IMR-90 (cell line): ENCODE measurements at regions not wholly inside any gene's neighbourhood (a gene's known extent, or its start where the extent isn't known, plus 50 kb on each side); places are given as distances from the start of the nearest gene placed in this dataset.

ENCODE experiments used
- ATAC-seq: fragments of 200-7000 bp; cut with Tn5 transposase; 2 replicates; pipeline ENCODE4 v1.9.1; 2020; ENCODE audit warnings: low read depth, mild to moderate bottlenecking, moderate library complexity
- BruUV-seq: library from RNA; stranded (reverse); fragments of 400-500 nt; replicated peaks from 2 replicates; lab custom pipeline; 2021; lab: Mats Ljungman, UMichigan
- CTCF ChIA-PET: fragments of 300-600 bp; formaldehyde crosslinking; extraction: SDS; loops from one replicate; lab custom pipeline; 2021; ENCODE audit warnings: antibody characterized with exemption; lab: Yijun Ruan, JAX
- POLR2A ChIA-PET: fragments of 300-600 bp; sonication (Branson Sonifier 250); formaldehyde crosslinking; loops from one replicate; lab custom pipeline; 2022; ENCODE audit warnings: antibody characterized with exemption; ENCODE audit not compliant: unreplicated experiment; lab: Charles Lee
- DNase-seq: peaks from one replicate; pipeline ENCODE4 v3.0.0; 2013
- H2AFZ ChIP-seq: replicated peaks from 2 replicates; pipeline ENCODE3; 2013; ENCODE audit warnings: low read length, mild to moderate bottlenecking; ENCODE audit not compliant: poor library complexity
- H2AK5ac ChIP-seq: 2 replicates; pipeline ENCODE4 v1.6.1; 2013; ENCODE audit warnings: low read depth, low read length, inconsistent platforms
- H2AK9ac ChIP-seq: replicated peaks from 2 replicates; pipeline ENCODE3; 2013; ENCODE audit warnings: mild to moderate bottlenecking, low read depth, low read length, moderate library complexity; ENCODE audit not compliant: poor library complexity
- H2BK120ac ChIP-seq: 2 replicates; pipeline ENCODE4 v1.6.1; 2013; ENCODE audit warnings: low read depth, low read length, inconsistent platforms
- H2BK15ac ChIP-seq: 3 replicates; pipeline ENCODE4 v1.6.1; 2013; ENCODE audit warnings: low read depth, low read length, inconsistent platforms
- H2BK20ac ChIP-seq: 2 replicates; pipeline ENCODE4 v1.6.1; 2013; ENCODE audit warnings: low read depth, mild to moderate bottlenecking, inconsistent platforms, low read length, moderate library complexity
- H2BK5ac ChIP-seq: 2 replicates; pipeline ENCODE4 v1.6.1; 2013; ENCODE audit warnings: mild to moderate bottlenecking, low read depth, low read length, inconsistent platforms; ENCODE audit not compliant: poor library complexity, severe bottlenecking
- H3K14ac ChIP-seq: replicated peaks from 2 replicates; pipeline ENCODE4 v1.6.1; 2013; ENCODE audit warnings: low read depth, low read length, inconsistent platforms
- H3K18ac ChIP-seq: 2 replicates; pipeline ENCODE4 v1.6.1; 2013; ENCODE audit warnings: low read depth, low read length, control low read depth
- H3K23ac ChIP-seq: 2 replicates; pipeline ENCODE4 v1.6.1; 2013; ENCODE audit warnings: low read depth, low read length, inconsistent platforms
- H3K27ac ChIP-seq: 2 replicates; pipeline ENCODE4 v1.5.1; 2013; ENCODE audit warnings: mild to moderate bottlenecking, control low read depth, low read length; ENCODE audit not compliant: insufficient read depth
- H3K27me3 ChIP-seq: 2 replicates; pipeline ENCODE4 v1.6.1; 2013; ENCODE audit warnings: low read length; ENCODE audit not compliant: control insufficient read depth, insufficient read depth
- H3K36me3 ChIP-seq: 2 replicates; pipeline ENCODE4 v1.6.1; 2013; ENCODE audit warnings: low read length, mixed read lengths; ENCODE audit not compliant: control insufficient read depth, insufficient read depth
- H3K4ac ChIP-seq: 2 replicates; pipeline ENCODE4 v1.6.1; 2013; ENCODE audit warnings: low read depth, low read length, inconsistent platforms
- H3K4me1 ChIP-seq: 2 replicates; pipeline ENCODE4 v1.6.1; 2013; ENCODE audit warnings: low read length, mixed read lengths; ENCODE audit not compliant: control insufficient read depth, insufficient read depth
- H3K4me2 ChIP-seq: 2 replicates; pipeline ENCODE4 v1.6.1; 2013; ENCODE audit warnings: low read depth, mild to moderate bottlenecking, control low read depth, low read length, moderate library complexity
- H3K4me3 ChIP-seq: 2 replicates; pipeline ENCODE4 v1.5.1; 2013; ENCODE audit warnings: low read depth, mild to moderate bottlenecking, control low read depth, low read length, moderate library complexity; ENCODE audit not compliant: insufficient read depth
- H3K56ac ChIP-seq: 2 replicates; pipeline ENCODE4 v1.6.1; 2013; ENCODE audit warnings: low read length, inconsistent platforms; ENCODE audit not compliant: insufficient read depth; ENCODE audit errors: extremely low read depth
- H3K79me1 ChIP-seq, 2 experiments: 2 replicates each; pipeline ENCODE4 v1.6.1; 2013; ENCODE audit warnings: low read length in 2 of 2, inconsistent platforms in 1 of 2, low read depth in 1 of 2
- H3K9ac ChIP-seq: 2 replicates; pipeline ENCODE4 v1.6.1; 2013; ENCODE audit warnings: low read depth, low read length, control low read depth
- H3K9me1 ChIP-seq: 2 replicates; pipeline ENCODE4 v1.6.1; 2013; ENCODE audit warnings: low read length, inconsistent platforms; ENCODE audit not compliant: insufficient read depth
- H3K9me3 ChIP-seq: 2 replicates; pipeline ENCODE4 v1.6.1; 2013; ENCODE audit warnings: low read length; ENCODE audit not compliant: control insufficient read depth, insufficient read depth
- H4K20me1 ChIP-seq: 2 replicates; pipeline ENCODE4 v1.6.1; 2013; ENCODE audit warnings: low read length, inconsistent platforms; ENCODE audit not compliant: insufficient read depth
- H4K5ac ChIP-seq: 2 replicates; pipeline ENCODE4 v1.6.1; 2013; ENCODE audit warnings: mild to moderate bottlenecking, low read depth, low read length, control low read depth
- H4K8ac ChIP-seq, 2 experiments: 2 replicates each; pipeline ENCODE4 v1.6.1; 2013; ENCODE audit warnings: low read depth in 2 of 2, low read length in 2 of 2, control low read depth in 1 of 2, inconsistent platforms in 1 of 2
- H4K91ac ChIP-seq: 2 replicates; pipeline ENCODE4 v1.6.1; 2013; ENCODE audit warnings: low read depth, low read length, inconsistent platforms; ENCODE audit not compliant: insufficient read depth
- BHLHE40 ChIP-seq: fragments of 150-350 bp; IDR thresholded peaks from 2 replicates; pipeline ENCODE4 v1.6.1; 2016; ENCODE audit warnings: mild to moderate bottlenecking, low read depth, low read length
- CEBPB ChIP-seq: IDR thresholded peaks from 2 replicates; pipeline ENCODE4 v1.6.1; 2012; ENCODE audit warnings: low read depth, low read length, improper control_type of control experiment
- FOS ChIP-seq: fragments of 150-350 bp; IDR thresholded peaks from 2 replicates; pipeline ENCODE4 v1.6.1; 2016; ENCODE audit warnings: low read depth, low read length
- MAZ ChIP-seq: IDR thresholded peaks from 2 replicates; pipeline ENCODE4 v1.6.1; 2012; ENCODE audit warnings: low read depth, mild to moderate bottlenecking, low read length, improper control_type of control experiment, moderate library complexity, borderline replicate concordance
- NFE2L2 ChIP-seq: fragments of 150-350 bp; IDR thresholded peaks from 2 replicates; pipeline ENCODE4 v1.6.1; 2016; ENCODE audit warnings: low read depth, mild to moderate bottlenecking, low read length
- RAD21 ChIP-seq: IDR thresholded peaks from 2 replicates; pipeline ENCODE4 v1.6.1; 2012; ENCODE audit warnings: low read length, improper control_type of control experiment
- RFX5 ChIP-seq: IDR thresholded peaks from 2 replicates; pipeline ENCODE4 v1.8.0; 2012; ENCODE audit warnings: low read depth, mild to moderate bottlenecking, low read length, moderate library complexity
- WGBS, 2 experiments: methylation state at CpG; one replicate each; pipeline versions ENCODE4 v1.1.5 to v1.1.7; 2013; ENCODE audit warnings: missing lambda C conversion rate in 2 of 2; ENCODE audit not compliant: insufficient read length in 1 of 2; ENCODE audit errors: extremely low coverage in 2 of 2; 5-methylcytosine and 5-hydroxymethylcytosine counted together
- dilution Hi-C: fragments of 300-500 bp; cut with HindIII; formaldehyde crosslinking; loops from one replicate; pipeline ENCODE4 v1.14.3; 2018; ENCODE audit warnings: low sequenced_read_pairs; ENCODE audit not compliant: unreplicated experiment
- in situ Hi-C: fragments of 300-500 bp; cut with MboI; formaldehyde crosslinking; loops from 3 replicates; pipeline ENCODE4 v1.14.3; 2019; ENCODE audit warnings: low sequenced_read_pairs, inconsistent platforms, mixed read lengths
- intact Hi-C: fragments of 100-400 bp; cut with micrococcal nuclease; formaldehyde crosslinking; loops from 2 replicates; pipeline ENCODE4 v1.10.0; 2022
- TF ChIP-seq, protein P1 (sequence below): conservative IDR thresholded peaks from 2 replicates; pipeline ENCODE4 v1.5.1; 2012; ENCODE audit warnings: mild to moderate bottlenecking, low read depth, low read length, improper control_type of control experiment
- TF ChIP-seq, protein P2 (sequence below): fragments of 150-350 bp; IDR thresholded peaks from 2 replicates; pipeline ENCODE4 v1.6.1; 2016; ENCODE audit warnings: low read depth, mild to moderate bottlenecking, low read length, moderate library complexity, borderline replicate concordance
- TF ChIP-seq, protein P3 (sequence below): fragments of 150-350 bp; IDR thresholded peaks from 2 replicates; pipeline ENCODE4 v1.6.1; 2017; ENCODE audit warnings: mild to moderate bottlenecking, antibody characterized with exemption, low read length, low read depth

DNA sequence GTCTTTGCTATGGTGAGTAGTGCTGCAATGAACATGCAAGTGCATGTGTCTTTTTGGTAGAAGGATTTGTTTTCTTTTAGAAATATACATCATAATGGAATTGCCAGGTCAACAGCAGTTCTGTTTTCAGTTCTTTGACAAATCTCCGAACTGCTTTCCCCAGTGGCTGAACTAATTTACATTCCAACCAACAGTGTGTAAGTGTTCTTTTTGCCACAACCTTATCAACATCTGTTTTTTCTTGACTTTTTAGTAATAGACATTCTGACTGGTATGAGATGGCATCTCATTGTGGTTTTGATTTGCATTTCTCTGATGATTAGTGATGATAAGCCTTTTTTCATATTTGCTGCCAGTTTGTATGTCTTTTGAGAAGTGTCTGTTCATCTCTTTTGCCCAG is 406.3 kb downstream of the DTHD1 start:
- Histone ChIP-seq H3K4me2 (no peak overlapping the region), H2AFZ (no peak overlapping the region), H4K91ac (no peak overlapping the region), H3K18ac (no peak overlapping the region), H2BK15ac (no peak overlapping the region), H2BK5ac (no peak overlapping the region), H2BK120ac (no peak overlapping the region), H3K36me3 (no peaks in the 10 kb centered on the region), H3K9me3 (peaks cover 3% of the 10 kb centered on the region), H4K5ac (no peak overlapping the region), H2BK20ac (no peak overlapping the region), H3K4me1 (no peaks in the 10 kb centered on the region), H2AK9ac (no peak overlapping the region), H3K4me3 (no peak overlapping the region), H3K4ac (no peak overlapping the region), H4K8ac (no peak overlapping the region), H4K20me1 (no peaks in the 10 kb centered on the region), H3K14ac (no peak overlapping the region), H3K23ac (no peak overlapping the region), H3K27me3 (no peaks in the 10 kb centered on the region), H3K9ac (no peak overlapping the region), H3K9me1 (no peaks in the 10 kb centered on the region), H3K27ac (no peak overlapping the region), H3K56ac (no peak overlapping the region), H2AK5ac (no peak overlapping the region), H3K79me1 (no peaks in the 10 kb centered on the region)
- no peak for DNase-seq
- dilution Hi-C loops (no loop called here), in situ Hi-C loops (no loop called here), intact Hi-C loops (no loop called here)
- no CpG with 5 or more reads among the region's 1 CpG for WGBS, 2 experiments
- BruUV-seq: no TSS peak
- CTCF ChIA-PET: no interaction called here
- POLR2A ChIA-PET: no interaction called here
- TF ChIP-seq RFX5 (no peak), FOS (no peak), NFE2L2 (no peak), CEBPB (no peak), MAZ (no peak), BHLHE40 (no peak), RAD21 (no peak)
- TF ChIP-seq, protein P1, sequence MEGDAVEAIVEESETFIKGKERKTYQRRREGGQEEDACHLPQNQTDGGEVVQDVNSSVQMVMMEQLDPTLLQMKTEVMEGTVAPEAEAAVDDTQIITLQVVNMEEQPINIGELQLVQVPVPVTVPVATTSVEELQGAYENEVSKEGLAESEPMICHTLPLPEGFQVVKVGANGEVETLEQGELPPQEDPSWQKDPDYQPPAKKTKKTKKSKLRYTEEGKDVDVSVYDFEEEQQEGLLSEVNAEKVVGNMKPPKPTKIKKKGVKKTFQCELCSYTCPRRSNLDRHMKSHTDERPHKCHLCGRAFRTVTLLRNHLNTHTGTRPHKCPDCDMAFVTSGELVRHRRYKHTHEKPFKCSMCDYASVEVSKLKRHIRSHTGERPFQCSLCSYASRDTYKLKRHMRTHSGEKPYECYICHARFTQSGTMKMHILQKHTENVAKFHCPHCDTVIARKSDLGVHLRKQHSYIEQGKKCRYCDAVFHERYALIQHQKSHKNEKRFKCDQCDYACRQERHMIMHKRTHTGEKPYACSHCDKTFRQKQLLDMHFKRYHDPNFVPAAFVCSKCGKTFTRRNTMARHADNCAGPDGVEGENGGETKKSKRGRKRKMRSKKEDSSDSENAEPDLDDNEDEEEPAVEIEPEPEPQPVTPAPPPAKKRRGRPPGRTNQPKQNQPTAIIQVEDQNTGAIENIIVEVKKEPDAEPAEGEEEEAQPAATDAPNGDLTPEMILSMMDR: no peak
- TF ChIP-seq, protein P2, sequence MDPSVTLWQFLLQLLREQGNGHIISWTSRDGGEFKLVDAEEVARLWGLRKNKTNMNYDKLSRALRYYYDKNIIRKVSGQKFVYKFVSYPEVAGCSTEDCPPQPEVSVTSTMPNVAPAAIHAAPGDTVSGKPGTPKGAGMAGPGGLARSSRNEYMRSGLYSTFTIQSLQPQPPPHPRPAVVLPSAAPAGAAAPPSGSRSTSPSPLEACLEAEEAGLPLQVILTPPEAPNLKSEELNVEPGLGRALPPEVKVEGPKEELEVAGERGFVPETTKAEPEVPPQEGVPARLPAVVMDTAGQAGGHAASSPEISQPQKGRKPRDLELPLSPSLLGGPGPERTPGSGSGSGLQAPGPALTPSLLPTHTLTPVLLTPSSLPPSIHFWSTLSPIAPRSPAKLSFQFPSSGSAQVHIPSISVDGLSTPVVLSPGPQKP: no peak
- TF ChIP-seq, protein P3, sequence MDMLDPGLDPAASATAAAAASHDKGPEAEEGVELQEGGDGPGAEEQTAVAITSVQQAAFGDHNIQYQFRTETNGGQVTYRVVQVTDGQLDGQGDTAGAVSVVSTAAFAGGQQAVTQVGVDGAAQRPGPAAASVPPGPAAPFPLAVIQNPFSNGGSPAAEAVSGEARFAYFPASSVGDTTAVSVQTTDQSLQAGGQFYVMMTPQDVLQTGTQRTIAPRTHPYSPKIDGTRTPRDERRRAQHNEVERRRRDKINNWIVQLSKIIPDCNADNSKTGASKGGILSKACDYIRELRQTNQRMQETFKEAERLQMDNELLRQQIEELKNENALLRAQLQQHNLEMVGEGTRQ: no peak
- ATAC-seq: no peak
